ENCODE measurements at regions not wholly inside any gene's neighbourhood (a gene's known extent, or its start where the extent isn't known, plus 50 kb on each side); places are given as distances from the start of the nearest gene placed in this dataset.
"Not testable (repeated sequence)": the region's sequence is repeated elsewhere in the genome, so short reads cannot be mapped to it uniquely, and the experiment has no call there.

GRCh38 chr1:168466092-168466713 is 77.6 kb downstream of the XCL2 start (continued):
- TF ChIP-seq CEBPB (IDR thresholded peaks at IDR 0.05) (no peak), TP53 (CRISPR knock-in tag; IDR thresholded peaks at IDR 0.05) (no peak)

- DNase-seq (ENCODE audit: low read depth in 1 of 2, low spot score in 1 of 2); H3K4me2 ChIP-seq; ATAC-seq; H3K27ac ChIP-seq; H3K4me1 ChIP-seq; POLR2A ChIA-PET; H3K4me3 ChIP-seq; FAIRE-seq: not testable (repeated sequence)
- peaks cover 15% of the 10 kb centered on the region; the same call in 2 of the 3 replicates for H3K9me3 ChIP-seq
- WGBS (ENCODE audit: missing lambda C conversion rate), result 12% methylated on average over 3 of the region's 3 CpGs
- CTCF ChIA-PET, result interaction anchor here (0.9 to 1.5 kb wide), 3 partner anchors 9 to 21 kb away, joined by 3 to 7 read pairs (median 3); no protein-coding TSS in a partner anchor
These were observed 82.7 kb downstream of the XCL2 start for GRCh38 chr1:168461108-168461507.

GRCh38 chr1:168457296-168457695 is 86.5 kb downstream of the XCL2 start:
- POLR2A ChIA-PET; H3K4me1 ChIP-seq; ATAC-seq; H3K27ac ChIP-seq; DNase-seq (ENCODE audit: low read depth in 1 of 2, low spot score in 1 of 2); H3K4me3 ChIP-seq; FAIRE-seq: not testable (repeated sequence)
- Histone ChIP-seq H3K4me2 (0 out of 3 replicates have a peak overlapping the region, but pooled peaks have one; percentile 23), H3K9me3 (peaks cover 31% of the 10 kb centered on the region)
- CTCF ChIA-PET, result interaction anchor here (3.3 kb wide), 1 partner anchor 17 kb away, joined by 12 read pairs; no protein-coding TSS in a partner anchor
- 34% methylated on average over 8 of the region's 8 CpGs for WGBS (ENCODE audit: missing lambda C conversion rate)

- Histone ChIP-seq H3K4me1 (no peaks in the 10 kb centered on the region), H3K27ac (no peak overlapping the region), H3K4me2 (no peak overlapping the region), H3K9me3 (peaks cover 31% of the 10 kb centered on the region), H3K4me3 (no peak overlapping the region)
- FAIRE-seq (no peak), DNase-seq (ENCODE audit: low read depth in 1 of 2, low spot score in 1 of 2) (no peak), ATAC-seq (no peak)
- POLR2A ChIA-PET, result no interaction called here
- CTCF ChIA-PET, result interaction anchor here (1.9 kb wide), 1 partner anchor 16 kb away, joined by 13 read pairs; no protein-coding TSS in a partner anchor
- TF ChIP-seq REST (IDR thresholded peaks at IDR 0.05), result no peak
- TF ChIP-seq CTCF (IDR thresholded peaks at IDR 0.05), result no peak
- no peak for TF ChIP-seq FOSB (CRISPR knock-in tag; IDR thresholded peaks at IDR 0.05)
- no peak for TF ChIP-seq CHD2 (IDR thresholded peaks at IDR 0.05; ENCODE audit: low read length, partially characterized antibody)
- no peak for TF ChIP-seq PBX3 (IDR thresholded peaks at IDR 0.05)
- no peak for TF ChIP-seq NPAS2 (CRISPR knock-in tag; IDR thresholded peaks at IDR 0.05; ENCODE audit: borderline replicate concordance)
- TF ChIP-seq CBX2 (IDR thresholded peaks at IDR 0.05; ENCODE audit: borderline replicate concordance, low read depth), result no peak
- TF ChIP-seq EP300 (IDR thresholded peaks at IDR 0.05), result no peak
- no peak for TF ChIP-seq ESRRA (IDR thresholded peaks at IDR 0.05; ENCODE audit: borderline replicate concordance, low read length)
- no peak for TF ChIP-seq HDAC2 (IDR thresholded peaks at IDR 0.05)
- WGBS (ENCODE audit: missing lambda C conversion rate), result 67% methylated on average over 2 of the region's 2 CpGs
These were observed 88.0 kb downstream of the XCL2 start for GRCh38 chr1:168455764-168456163.
